Hypothalamus (tissue), 51 donors: ENCODE measurements at regions not wholly inside any gene's neighbourhood (a gene's known extent, or its start where the extent isn't known, plus 50 kb on each side); places are given as distances from the start of the nearest gene placed in this dataset.
"Not testable (repeated sequence)": the region's sequence is repeated elsewhere in the genome, so short reads cannot be mapped to it uniquely, and the experiment has no call there.

Experiments
- DNase-seq, 51 donors: peaks; one replicate each; lab custom pipeline; 2025; lab: John Stamatoyannopoulos, UW

GRCh38 chr12:38477340-38478090 lies 160.9 kb downstream of the ALG10B start:
- DNase-seq = no peak

- DNase-seq = no peak
Observed at GRCh38 chr12:38480594-38480993, 164.0 kb downstream of the ALG10B start.

GRCh38 chr12:38484821-38485449 lies 168.4 kb downstream of the ALG10B start:
- no peak for DNase-seq

- no peak for DNase-seq
Observed at GRCh38 chr12:38488866-38489265, 172.3 kb downstream of the ALG10B start.

GRCh38 chr12:38490073-38490472 lies 173.5 kb downstream of the ALG10B start:
- no peak for DNase-seq

GRCh38 chr12:38490941-38491340 lies 174.4 kb downstream of the ALG10B start:
- DNase-seq = no peak

- DNase-seq = no peak
Observed at GRCh38 chr12:38501481-38501880, 184.9 kb downstream of the ALG10B start.

- no peak for DNase-seq
Observed at GRCh38 chr12:38501991-38502390, 185.4 kb downstream of the ALG10B start.

GRCh38 chr12:38502415-38502814 lies 185.8 kb downstream of the ALG10B start:
- DNase-seq = no peak

- no peak for DNase-seq
Observed at GRCh38 chr12:38507839-38508238, 191.3 kb downstream of the ALG10B start.

GRCh38 chr12:38508246-38508645 lies 191.7 kb downstream of the ALG10B start:
- DNase-seq = no peak

- peak in 1 of 51 donors; percentile 2 for DNase-seq
Observed at GRCh38 chr12:38515912-38516311, 199.3 kb downstream of the ALG10B start.

- DNase-seq = no peak
Observed at GRCh38 chr12:38516418-38516817, 199.8 kb downstream of the ALG10B start.

- DNase-seq = no peak
Observed at GRCh38 chr12:38523920-38524319, 207.3 kb downstream of the ALG10B start.

- DNase-seq = no peak
Observed at GRCh38 chr12:38527631-38528030, 211.1 kb downstream of the ALG10B start.

- DNase-seq = no peak
Observed at GRCh38 chr12:38528527-38528926, 212.0 kb downstream of the ALG10B start.

- not testable (repeated sequence) for DNase-seq
Observed at GRCh38 chr12:38529281-38529680, 212.7 kb downstream of the ALG10B start.

- no peak for DNase-seq
Observed at GRCh38 chr12:38538319-38538718, 221.7 kb downstream of the ALG10B start.

- no peak for DNase-seq
Observed at GRCh38 chr12:38540156-38540555, 223.6 kb downstream of the ALG10B start.

- DNase-seq = no peak
Observed at GRCh38 chr12:38541849-38542248, 225.3 kb downstream of the ALG10B start.

- DNase-seq = no peak
Observed at GRCh38 chr12:38543151-38543550, 226.6 kb downstream of the ALG10B start.

- DNase-seq = no peak
Observed at GRCh38 chr12:38544330-38545066, 227.9 kb downstream of the ALG10B start.
